Middle frontal gyrus (tissue), 1 donor: ENCODE measurements at regions not wholly inside any gene's neighbourhood (a gene's known extent, or its start where the extent isn't known, plus 50 kb on each side); places are given as distances from the start of the nearest gene placed in this dataset.

ENCODE experiments used
- DNase-seq: peaks from one replicate; pipeline ENCODE4 v3.0.0-alpha.2; 2015; ENCODE audit warnings: low spot score; ENCODE audit errors: extremely low spot score

- DNase-seq: no peak
Measured at GRCh38 chr10:28810057-28810870, 132.9 kb downstream of the BAMBI start.

GRCh38 chr10:28811639-28812349 is 134.5 kb downstream of the BAMBI start:
- DNase-seq: no peak

- no peak for DNase-seq
Measured at GRCh38 chr10:28812384-28813372, 135.4 kb downstream of the BAMBI start.

- DNase-seq: no peak
Measured at GRCh38 chr10:28815681-28816080, 138.4 kb downstream of the BAMBI start.

GRCh38 chr10:28822719-28823464 is 145.6 kb downstream of the BAMBI start:
- no peak for DNase-seq

- no peak for DNase-seq
Measured at GRCh38 chr10:28823501-28824075, 146.3 kb downstream of the BAMBI start.

- no peak for DNase-seq
Measured at GRCh38 chr10:28833313-28833712, 156.0 kb downstream of the BAMBI start.

- no peak for DNase-seq
Measured at GRCh38 chr10:28836435-28836743, 159.1 kb downstream of the BAMBI start.

GRCh38 chr10:28837613-28838390 is 160.5 kb downstream of the BAMBI start:
- DNase-seq: no peak

- DNase-seq: no peak
Measured at GRCh38 chr10:28838908-28839307, 161.6 kb downstream of the BAMBI start.

GRCh38 chr10:28839600-28840007 is 162.3 kb downstream of the BAMBI start:
- DNase-seq: no peak

GRCh38 chr10:28840202-28840601 is 162.9 kb downstream of the BAMBI start:
- no peak for DNase-seq

- DNase-seq: no peak
Measured at GRCh38 chr10:28840971-28841370, 163.7 kb downstream of the BAMBI start.

GRCh38 chr10:28841625-28842024 is 164.3 kb downstream of the BAMBI start:
- no peak for DNase-seq

GRCh38 chr10:28842321-28842720 is 165.0 kb downstream of the BAMBI start:
- no peak for DNase-seq

- DNase-seq: no peak
Measured at GRCh38 chr10:28845009-28845682, 167.8 kb downstream of the BAMBI start.

GRCh38 chr10:28849309-28849708 is 172.0 kb downstream of the BAMBI start:
- DNase-seq: no peak

GRCh38 chr10:28849821-28850220 is 172.5 kb downstream of the BAMBI start:
- DNase-seq: no peak

- DNase-seq: no peak
Measured at GRCh38 chr10:28850784-28851183, 173.5 kb downstream of the BAMBI start.
